Activated naive CD4-positive, alpha-beta T cell treated with anti-CD3 and anti-CD28 coated beads, Interleukin-2, amount 50 U/mL, for 16 hours (primary cell): ENCODE measurements at regions not wholly inside any gene's neighbourhood (a gene's known extent, or its start where the extent isn't known, plus 50 kb on each side); places are given as distances from the start of the nearest gene placed in this dataset.
"Not testable (repeated sequence)": the region's sequence is repeated elsewhere in the genome, so short reads cannot be mapped to it uniquely, and the experiment has no call there.

Source experiments
- DNase-seq: peaks from one replicate; pipeline ENCODE4 v3.0.0-alpha.2; 2020

DNA sequence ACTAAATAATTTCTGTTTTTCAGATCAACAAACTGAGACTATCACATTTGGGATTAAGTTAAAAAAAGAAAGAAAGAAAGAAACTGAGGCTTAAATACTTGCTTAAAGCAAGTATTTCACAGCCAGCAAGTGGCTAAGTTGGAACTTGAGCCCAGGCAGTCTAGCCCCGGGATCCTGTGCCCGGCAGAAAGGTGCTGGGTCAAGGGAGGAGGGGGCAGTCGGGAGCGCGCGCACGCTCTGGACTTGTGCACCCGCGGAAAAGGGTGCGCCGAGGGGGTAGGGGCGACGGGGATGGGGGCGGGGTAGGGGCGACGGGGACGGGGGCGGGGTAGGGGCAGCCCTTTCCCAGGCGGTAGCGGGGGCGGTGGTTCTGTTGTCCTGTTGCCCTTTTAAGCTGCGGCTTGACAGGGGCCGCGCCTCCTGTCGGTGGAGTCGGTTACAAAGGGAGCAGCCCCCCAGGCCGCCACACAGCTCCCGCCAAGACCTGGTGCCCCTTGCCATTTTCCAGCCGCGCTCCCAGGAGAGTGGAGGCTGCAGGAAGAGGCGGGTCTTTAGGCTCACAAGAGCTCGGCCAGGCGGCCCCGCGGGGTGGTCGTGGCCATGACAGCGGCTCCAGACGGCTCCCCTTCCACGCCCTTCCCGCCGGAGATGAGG is 60.6 kb downstream of the GOLGA8T start:
- not testable (repeated sequence) for DNase-seq

DNA sequence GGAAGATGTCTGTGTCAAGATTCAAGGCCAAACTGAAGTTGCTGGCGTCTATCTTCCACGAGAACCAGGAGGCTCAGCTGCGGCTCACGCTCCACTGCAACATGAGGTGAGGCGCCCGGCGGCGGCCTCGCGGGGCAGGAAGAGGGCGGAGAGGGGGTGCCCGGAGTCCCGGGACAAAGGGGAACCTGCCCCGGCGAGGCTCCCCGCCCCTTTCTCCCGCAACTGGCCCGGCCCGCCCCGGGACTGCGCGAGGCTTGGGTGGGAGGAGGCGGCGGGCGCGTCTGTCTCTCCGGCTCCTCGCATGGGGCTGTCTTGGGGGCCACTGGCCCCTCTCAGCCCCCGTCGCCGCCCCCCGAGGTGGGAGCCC is 61.1 kb downstream of the GOLGA8T start:
- peak; percentile 32 for DNase-seq

DNA sequence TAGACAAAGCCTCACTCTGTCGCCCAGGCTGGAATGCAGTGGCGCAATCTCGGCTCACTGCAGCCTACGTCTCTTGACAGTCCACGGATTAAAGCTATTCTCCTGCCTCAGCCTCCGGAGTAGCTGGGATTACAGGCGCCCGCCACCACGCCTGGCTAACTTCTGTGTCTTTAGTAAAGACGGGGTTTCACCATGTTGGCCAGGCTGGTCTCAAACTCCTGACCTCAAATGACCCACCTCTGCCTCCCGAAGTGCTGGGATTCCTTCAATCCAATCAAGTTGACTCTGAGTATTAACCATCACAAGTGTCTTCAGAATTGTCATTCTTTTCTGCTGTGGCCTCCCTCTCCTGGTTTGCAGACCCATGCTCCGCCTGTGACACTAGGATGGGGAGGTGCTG is 61.9 kb downstream of the GOLGA8T start:
- DNase-seq: not testable (repeated sequence)

- DNase-seq: not testable (repeated sequence)
Observed at GRCh38 chr15:30201517-30201916, 66.7 kb downstream of the GOLGA8T start.

DNA sequence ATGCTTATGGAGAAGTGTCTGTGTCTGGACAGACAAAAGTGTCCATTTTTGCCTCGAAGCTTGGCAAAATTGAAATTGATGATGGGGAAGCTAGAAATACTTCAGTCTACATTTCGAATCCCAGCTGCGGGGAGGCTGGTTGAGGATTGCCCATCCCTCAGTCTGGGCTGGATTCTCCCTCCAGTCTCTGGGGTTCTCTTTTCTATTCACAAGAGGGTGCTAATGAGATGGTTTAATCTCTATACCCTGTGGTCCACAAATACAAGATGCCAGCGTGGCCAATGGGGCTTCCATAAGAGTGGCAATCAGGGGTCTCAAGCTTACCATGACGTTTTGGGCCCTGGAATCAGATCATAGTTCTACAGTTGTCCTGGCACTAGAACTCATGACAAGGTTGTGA is 78.9 kb downstream of the GOLGA8T start:
- DNase-seq: not testable (repeated sequence)

DNA sequence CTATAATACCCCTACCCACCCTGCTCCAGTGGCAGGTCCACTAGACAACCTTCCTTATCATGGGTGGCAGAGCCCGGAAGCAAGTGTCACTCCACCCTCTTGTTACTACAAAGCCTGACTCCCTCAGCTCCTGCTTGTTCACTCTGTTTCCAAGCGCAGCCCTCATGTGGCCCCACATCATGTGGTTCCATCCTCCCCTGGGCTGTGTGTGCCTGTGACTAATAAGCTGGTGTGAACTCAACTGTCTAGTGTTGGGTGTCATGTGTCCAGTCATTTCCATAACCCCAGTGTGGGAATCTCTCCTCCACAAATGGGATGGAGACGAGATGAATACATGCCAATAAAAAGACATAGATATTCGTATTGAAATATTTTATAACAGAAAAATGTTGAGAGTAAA is 87.0 kb downstream of the GOLGA8T start:
- DNase-seq: not testable (repeated sequence)

DNA sequence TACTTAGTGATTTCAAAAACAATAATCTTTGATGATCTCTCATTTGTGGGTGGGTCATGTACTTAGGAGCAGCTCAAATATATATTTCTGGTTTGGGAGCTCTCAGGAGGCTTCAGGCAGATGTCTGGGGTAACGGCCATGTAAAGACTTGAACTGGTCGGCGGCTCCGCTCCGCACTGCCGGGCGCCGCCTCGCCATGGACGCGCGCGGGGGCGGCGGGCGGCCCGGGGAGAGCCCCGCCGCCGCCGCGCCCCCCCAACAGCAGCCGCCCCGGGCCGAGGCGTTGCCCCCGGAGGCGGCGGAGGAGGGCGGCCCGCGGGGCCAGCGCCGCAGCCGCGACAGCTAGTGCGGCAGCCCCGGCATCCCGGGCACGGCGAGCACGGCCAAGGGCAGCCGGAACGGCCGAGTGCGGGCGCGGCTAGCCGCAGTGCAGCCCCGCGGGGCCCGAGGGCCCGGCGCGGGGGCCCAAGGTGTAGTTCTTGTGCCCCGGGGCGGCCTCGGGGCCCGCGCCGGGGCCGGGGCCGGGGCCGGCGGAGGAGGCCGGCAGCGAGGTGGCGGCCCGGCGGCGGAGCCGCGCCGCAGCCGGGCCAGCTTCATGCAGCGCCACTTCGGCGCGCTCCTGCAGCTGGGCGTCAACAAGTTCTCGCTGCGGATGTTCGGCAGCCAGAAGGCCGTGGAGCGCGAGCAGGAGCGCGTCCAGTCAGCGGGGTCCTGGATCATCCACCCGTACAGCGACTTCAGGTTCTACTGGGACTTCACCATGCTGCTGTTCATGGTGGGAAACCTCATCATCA is 88.1 kb downstream of the GOLGA8T start:
- DNase-seq: not testable (repeated sequence)

GRCh38 chr15:30225233-30225891 is 90.5 kb downstream of the GOLGA8T start:
- not testable (repeated sequence) for DNase-seq

GRCh38 chr15:30261432-30262141 is 126.7 kb downstream of the GOLGA8T start:
- not testable (repeated sequence) for DNase-seq

- not testable (repeated sequence) for DNase-seq
Observed at GRCh38 chr15:30262142-30262460, 127.2 kb downstream of the GOLGA8T start.

DNA sequence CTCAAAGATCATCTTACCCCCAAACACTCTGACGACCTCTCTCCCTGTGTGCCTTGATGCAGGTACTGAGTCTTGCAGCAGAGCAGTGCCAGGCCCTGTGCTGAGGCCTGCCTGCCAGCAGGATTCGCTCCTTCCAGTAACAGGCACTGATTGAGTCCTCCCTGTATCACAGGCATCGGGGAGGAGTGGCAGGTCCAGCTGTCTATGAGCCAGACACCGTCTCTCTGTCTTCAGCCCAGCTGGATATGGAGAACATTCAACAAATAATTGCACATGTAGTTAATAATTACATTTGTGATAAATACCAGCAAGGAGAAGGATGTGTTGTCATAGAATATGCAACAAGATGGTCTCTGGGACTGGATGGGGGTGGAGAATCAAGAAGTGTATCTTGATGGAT is 129.1 kb downstream of the GOLGA8T start:
- DNase-seq: not testable (repeated sequence)

DNA sequence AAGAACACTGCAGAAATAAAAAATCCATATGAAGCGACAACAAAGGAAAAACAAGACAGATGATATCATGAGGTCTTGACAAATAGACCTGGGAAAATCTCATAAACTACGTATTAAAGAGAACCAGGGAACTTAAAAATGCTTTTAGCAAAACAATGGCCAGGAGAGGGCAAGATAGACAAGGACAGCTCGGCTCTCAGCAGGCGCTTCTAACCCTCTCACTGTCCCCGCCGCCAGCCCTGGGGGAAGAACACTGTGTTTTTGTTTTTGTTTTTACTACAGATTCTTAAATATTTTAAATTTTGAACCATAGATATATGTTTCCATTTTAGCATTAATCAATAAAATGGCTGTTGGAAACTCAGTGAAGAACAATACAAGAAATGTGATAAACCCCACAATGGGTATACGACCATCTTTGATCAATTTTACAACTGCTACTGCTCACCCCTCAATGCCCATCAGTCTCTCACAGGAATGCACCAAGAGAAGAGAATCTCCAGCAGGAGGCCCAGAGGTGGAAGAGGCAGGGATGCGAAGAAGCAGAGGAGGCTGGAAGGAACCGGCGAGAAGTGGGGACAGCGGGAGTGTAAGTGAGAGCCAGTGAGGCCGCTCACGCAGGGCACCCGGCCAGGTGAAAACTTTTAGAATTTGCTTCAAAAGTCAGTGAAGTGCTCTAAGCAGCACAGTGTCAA is 98.0 kb downstream of the CHRFAM7A start:
- DNase-seq: not testable (repeated sequence)

DNA sequence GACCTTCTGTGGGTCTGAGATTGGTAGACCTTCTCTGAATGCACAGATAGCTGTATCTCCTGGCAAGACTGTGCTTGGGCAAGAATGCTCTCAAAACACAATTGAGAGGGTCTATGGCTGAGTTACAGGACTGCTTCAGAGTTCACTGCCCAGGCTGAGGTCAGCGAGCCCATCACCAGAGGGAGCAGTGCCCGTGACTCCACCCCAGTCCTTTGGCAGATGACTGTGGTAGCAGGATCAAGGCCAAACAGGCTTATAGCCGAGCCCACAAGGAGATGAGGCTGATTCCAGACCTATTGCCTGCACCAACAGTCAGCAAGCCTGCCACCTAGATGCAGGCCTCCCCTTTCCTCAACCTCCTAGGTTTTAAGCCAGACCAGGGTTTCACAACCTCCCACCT is 89.4 kb downstream of the CHRFAM7A start:
- DNase-seq: not testable (repeated sequence)
